ENCODE measurements at regions not wholly inside any gene's neighbourhood (a gene's known extent, or its start where the extent isn't known, plus 50 kb on each side); places are given as distances from the start of the nearest gene placed in this dataset.
A peak's percentile ranks its signal among the peaks of the same experiment; 100 is the strongest.
"Not testable (repeated sequence)": the region's sequence is repeated elsewhere in the genome, so short reads cannot be mapped to it uniquely, and the experiment has no call there.

DNA sequence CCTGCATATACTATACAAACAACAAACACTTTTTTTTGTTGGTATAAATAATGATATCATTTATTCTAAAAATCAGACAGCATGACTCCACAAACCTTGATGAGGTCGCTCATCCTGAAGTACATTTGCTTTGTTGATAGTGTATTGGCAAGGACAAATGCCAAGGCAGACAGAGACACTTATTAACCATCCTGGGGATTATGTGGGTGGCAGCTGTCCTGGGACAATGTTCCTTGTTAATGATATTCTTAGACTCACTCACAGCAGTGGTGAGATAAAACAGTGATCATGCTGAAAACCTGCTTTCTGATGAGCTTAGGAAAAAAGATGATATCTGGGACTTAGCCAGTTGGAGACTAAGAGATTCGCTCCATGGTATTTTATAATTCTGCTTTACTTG lies 85.4 kb upstream of the OGFRL1 start:
- DNase-seq (ENCODE audit: low spot score), result no peak

DNA sequence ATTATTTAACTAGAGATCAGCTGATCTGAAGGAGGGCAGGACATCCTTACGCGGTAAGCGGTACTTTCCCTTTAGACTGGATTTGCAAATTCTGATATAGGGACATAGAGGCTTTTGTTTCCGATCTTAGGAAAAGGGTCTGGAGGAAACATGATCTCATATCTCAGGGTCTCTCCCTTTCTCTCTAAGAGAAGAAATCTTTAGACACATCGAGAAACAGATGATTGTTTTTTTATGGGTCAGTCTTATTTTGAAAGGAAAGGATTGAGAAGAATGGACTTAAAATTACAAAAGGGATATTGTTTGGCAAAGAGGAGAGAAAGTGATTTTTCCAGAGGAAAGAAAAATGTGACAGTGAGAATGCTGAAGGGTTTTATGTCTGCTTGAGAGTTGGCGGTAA lies 83.9 kb upstream of the OGFRL1 start:
- DNase-seq (ENCODE audit: low spot score), result no peak

DNA sequence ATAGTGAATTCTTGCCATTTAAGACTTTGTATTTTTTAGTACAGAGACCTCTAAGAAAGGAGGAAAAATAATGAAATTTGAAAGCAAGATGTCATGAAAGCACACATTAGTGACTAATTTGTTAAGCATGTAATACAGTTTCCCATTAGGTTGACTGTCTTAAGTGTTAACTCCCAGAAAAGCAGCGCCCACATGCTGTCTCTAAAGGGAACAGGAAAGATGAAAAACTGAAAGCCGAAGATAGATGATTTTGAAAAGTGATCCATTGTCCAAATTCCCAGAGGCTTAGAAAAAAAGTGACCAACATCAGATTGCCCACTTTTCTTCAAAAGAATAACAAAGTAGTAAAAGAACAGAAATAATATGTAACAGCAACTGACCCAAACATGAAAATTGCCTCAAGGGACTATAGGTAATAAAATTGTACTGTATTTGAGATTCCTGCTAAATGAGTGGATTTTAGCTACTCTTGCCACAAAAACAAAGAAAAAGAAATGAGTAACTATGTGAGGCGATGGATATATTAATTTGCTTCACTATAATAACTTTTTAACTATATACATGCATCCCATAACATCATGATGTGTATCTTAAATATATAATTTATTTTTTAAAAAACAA lies 83.2 kb upstream of the OGFRL1 start:
- no peak for DNase-seq (ENCODE audit: low spot score)

DNA sequence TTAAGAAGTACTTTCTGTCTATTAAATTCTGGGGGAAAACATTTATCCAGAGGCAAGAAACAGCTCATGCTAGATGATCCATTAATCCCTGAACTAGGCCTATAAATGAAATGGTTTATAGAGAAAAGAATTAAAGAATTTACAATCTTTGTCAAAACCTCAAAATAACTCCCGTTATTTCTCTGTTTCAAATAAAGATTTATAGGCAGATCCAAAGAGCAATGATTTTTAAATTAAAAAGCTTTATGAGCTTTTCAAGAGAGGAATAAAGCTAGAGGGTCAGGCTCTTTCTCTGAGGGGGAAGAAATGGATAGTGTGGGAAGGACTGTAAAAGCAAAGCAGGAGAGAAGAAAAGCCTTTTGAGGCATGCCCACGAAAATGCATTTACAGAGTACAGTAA lies 82.5 kb upstream of the OGFRL1 start:
- DNase-seq (ENCODE audit: low spot score), result no peak

DNA sequence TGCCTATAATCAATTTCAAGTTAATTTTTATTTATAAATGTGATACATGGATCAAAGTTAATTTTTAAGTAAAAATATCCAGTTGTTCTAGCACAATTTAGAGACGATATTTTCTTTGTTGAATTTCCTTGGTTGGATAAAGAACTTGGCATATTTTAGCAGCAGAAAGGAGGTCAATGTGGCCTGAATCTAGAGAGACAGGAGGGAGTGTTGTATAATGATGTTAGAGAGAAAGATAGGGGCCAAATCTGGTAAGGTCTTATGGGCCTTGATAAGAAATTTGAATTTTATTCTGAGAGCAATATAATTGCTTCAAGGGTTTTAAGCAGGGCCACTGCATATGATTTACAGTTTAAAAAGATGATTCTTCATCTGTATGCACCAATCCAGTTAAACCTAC lies 79.4 kb upstream of the OGFRL1 start:
- DNase-seq (ENCODE audit: low spot score), result no peak

DNA sequence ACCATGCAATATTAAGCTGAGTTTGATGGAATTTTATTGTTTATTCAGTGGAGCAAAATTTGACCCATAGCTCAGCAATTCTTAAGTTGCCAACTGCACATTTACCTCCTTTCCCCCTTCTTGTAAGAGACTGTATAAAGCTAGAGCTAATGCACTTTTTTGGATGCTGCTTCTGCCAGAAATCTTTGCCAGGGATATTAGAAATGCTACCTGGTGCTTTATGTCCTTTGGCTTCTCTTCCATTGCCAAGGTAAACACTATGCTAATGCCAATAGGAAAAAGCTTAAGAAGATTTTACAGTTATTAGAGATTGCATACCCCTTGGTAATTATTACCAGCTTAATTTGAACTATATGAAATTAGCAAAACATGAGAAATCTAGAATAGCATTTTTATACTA lies 79.0 kb upstream of the OGFRL1 start:
- DNase-seq (ENCODE audit: low spot score), result no peak

DNA sequence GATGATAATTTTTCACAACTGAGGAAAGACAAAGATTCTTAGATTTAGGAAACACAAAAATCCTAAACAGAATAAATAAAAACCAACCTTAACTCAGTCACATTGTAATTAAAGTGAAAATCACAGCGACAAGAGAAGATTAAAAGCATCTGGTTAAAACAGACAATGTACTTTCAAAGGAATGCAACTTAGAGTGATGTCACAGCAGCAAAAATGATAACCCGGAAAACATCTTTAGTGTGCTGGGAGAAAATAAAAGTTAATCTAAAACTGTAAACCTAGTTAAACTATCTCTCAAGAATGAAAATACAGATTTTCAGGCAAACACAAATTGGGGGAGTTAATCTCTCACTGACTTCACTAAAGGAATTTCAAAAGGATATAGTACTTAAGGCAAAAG lies 76.8 kb upstream of the OGFRL1 start:
- DNase-seq (ENCODE audit: low spot score), result no peak

DNA sequence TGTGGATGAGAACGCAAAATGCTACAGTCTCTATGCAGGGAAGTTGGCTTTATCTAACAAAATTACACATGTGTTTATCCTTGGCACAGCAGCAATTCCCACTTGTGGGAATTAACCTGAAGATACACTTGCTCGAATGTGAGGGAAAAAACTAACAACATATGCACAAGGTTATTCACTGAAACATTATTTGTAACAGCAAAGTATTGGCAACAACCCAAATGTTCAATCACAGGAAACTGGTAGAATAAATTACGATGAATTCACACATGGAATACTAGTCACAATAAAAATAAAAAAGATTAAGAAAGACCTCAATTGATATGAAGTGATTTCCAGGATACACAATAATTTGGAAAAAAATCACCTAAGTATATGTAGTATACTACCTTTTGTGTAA lies 68.1 kb upstream of the OGFRL1 start:
- no peak for DNase-seq (ENCODE audit: low spot score)

DNA sequence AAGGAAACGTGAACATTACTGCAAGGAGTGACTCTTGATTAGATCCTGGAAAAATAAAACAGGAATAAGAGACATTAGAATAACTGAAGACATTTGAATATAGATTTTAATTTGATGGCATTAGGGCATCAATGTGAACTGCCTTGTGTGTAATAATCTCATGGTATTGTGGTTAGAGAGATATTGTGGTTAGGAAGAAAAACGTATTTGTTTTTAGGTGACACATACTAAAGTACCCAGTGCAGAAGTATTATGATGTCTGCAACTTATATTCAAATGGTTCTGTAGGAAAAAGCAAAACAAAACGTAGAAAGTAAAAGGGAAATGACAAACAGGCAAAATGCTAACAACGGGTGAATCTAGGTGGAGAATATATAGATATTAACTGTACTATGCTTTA lies 65.9 kb upstream of the OGFRL1 start:
- no peak for DNase-seq (ENCODE audit: low spot score)

DNA sequence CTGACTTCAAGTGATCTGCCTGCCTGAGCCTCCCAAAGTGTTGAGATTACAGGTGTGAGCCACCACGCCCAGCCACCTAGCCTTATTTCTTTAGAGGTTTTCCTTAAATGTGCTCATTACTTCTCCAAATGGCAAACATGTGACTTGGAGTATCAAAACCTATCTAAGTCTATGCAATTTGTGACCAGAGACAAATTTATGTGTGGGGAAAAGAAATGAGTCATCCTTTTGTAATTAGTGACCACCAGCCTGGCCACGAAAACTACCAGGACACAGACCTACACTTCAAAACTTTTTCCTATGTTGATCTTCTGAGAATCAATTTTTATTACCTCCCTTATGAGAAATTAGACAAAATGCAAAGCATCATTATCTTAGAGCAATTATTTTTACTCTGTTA lies 64.6 kb upstream of the OGFRL1 start:
- no peak for DNase-seq (ENCODE audit: low spot score)

DNA sequence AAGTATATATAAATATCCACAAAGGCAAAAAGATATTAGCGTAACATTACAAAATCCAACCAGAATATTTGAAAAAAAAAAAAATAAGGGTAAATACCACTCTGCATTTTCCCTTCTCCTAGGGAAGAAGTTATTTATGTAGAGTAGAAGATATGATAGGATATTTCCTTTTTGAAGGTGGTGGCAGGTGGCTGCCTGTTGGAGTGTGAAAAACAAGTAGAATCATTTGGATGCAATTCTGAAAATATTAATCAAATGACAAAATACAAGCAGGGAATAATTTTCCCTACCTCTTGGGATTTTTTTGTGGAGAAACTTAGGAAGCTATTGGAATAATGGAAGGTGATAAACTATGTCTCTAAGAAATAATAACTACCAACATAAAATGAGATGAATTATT lies 62.5 kb upstream of the OGFRL1 start:
- DNase-seq (ENCODE audit: low spot score), result no peak

DNA sequence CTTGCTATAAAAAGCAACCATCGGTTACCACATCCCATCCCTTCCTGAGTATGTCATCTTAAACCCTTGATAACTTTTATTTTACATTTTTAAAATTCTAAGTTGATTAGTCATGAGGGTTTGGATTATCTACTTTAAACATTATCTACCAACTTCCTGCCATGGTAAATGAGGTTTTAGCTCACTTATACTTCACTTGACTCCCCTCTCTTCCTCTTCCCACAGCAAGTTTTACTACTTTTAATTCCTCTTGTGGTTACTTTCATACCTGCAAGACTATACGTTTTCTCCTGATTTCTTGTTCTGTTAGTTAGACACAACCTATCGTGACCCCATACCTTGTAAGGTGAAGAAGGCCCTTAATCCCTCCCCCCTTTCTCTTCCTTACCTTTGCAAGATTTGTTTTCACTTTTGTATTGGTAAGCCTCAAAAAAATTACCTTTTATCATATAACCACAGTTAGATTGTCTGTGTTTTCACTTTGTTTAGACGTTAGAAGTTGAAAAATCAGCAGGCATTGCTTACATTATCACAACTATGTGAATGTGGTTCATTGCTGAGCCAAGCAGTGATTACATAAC lies 60.1 kb upstream of the OGFRL1 start:
- peak; percentile 18 for DNase-seq (ENCODE audit: low spot score)

DNA sequence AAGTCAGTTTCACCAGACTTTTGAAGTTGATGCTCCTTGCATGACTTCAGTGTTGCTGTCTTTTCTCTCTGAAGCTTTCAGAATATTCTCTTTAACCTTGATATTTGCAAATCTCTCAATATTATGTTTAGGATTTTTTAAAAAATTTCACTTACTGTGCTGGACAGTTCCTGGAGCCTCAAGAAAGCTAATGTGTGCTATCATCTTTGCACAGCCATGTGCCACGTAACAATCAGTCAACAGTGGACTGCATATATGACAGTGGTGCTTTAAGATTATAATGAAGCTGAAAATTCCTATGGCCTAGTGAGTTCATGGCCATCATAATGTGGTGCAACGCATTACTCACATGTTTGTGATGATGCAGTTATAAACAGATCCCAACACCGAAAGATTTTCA lies 59.1 kb upstream of the OGFRL1 start:
- no peak for DNase-seq (ENCODE audit: low spot score)

DNA sequence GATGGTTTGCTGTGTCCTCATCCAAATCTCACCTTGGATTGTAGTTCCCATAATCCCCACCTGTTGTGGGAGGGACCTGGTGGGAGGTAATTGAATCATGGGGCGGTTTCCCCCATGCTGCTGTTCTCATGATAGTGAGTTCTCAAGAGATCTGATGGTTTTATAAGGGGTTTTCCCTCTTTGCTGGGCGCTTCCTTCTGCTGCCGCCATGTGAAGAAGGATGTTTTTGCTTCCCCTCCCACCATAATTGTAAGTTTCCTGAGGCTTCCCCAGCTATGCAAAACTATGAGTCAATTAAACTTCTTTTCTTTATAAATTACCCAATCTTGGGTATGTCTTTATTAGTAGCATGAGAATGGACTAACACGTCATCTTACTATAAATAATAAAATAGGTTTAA lies 55.7 kb upstream of the OGFRL1 start:
- DNase-seq (ENCODE audit: low spot score), result not testable (repeated sequence)

DNA sequence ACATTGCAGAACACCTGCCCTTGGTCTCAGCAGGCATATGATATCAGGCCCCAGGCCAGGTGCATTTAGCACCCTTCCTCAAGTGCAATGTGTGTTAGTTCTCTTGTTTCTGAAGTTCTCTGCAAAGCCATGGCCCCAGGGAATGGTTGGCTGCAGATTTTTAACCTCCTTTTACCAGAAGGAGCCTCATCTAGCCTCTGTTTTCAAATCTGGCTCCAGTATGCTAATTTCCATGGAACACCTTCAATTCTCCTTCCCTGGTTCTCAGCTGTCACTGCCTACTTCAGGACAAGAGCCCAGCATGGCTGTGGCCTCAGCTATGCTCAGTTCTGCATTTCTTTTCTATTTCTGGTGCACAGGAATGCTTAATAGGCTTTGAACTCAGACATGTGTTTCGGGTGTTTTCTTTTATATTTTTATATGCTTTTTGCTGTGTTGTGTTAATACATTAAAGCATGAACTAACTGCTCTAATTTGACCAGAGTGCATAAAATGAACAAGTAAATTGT lies 51.6 kb upstream of the OGFRL1 start:
- DNase-seq (ENCODE audit: low spot score), result no peak

DNA sequence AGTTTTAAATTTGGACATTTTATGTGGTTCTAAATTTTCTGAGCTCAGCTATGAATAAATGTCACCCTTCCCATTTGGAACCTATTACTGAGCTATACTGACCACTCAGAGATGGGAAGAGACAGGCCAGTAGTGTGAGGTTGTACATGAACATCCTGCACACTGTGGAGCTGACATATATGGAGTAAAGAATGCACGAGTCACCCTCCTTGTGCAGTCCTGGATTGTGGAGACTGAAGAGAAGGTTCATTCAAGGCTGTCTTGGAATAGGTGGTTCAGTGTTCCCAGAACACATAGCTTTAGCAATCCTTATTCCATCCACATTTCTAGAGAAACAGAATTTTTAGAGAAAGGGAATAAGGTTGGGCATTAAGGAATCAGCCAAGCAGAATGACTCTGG lies 50.3 kb upstream of the OGFRL1 start:
- peak; percentile 58 for DNase-seq (ENCODE audit: low spot score)
